ENCODE measurements at regions not wholly inside any gene's neighbourhood (a gene's known extent, or its start where the extent isn't known, plus 50 kb on each side); places are given as distances from the start of the nearest gene placed in this dataset.

DNA sequence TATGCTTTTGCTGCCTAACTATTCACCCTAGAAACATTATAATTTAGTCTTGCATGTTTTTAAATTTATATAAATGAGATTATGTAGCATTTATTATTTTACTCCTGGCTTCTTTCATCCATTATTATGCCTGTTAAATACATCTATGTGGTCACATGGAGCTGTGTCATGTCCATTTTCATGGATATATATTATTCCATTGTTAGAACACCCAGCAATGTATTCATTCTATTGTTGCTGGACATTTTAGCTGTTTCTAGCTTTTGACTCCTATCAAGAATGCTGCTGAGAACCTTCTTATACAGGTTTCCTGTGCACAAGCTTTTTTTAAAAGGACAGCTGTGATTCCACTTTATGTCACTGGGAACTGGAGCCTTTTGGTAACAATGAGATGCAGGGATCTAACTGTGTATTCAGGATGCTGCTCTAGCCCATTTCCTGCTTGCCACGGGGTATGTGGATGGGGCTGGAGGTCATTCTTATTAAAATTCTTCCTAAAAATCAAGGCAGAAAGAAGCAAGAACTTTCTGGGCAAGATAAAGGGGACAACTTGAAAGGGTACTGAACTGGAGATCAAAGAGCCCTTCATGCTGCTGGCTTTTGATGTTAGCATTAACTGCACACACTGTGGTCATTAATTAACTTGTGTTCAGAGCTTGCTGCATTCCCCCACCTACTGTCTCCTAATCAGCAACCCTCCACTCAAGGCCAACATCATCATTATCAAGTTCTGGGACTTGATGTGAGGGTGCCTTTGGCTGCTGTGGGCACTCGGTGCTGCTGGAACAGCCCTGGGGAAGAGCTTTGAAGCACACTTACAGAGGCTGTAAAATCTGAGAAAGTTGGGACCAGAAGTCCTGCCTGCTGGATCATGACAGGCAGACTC lies 96.6 kb upstream of the AKIRIN2 start (continued):
- TF ChIP-seq, protein P1, sequence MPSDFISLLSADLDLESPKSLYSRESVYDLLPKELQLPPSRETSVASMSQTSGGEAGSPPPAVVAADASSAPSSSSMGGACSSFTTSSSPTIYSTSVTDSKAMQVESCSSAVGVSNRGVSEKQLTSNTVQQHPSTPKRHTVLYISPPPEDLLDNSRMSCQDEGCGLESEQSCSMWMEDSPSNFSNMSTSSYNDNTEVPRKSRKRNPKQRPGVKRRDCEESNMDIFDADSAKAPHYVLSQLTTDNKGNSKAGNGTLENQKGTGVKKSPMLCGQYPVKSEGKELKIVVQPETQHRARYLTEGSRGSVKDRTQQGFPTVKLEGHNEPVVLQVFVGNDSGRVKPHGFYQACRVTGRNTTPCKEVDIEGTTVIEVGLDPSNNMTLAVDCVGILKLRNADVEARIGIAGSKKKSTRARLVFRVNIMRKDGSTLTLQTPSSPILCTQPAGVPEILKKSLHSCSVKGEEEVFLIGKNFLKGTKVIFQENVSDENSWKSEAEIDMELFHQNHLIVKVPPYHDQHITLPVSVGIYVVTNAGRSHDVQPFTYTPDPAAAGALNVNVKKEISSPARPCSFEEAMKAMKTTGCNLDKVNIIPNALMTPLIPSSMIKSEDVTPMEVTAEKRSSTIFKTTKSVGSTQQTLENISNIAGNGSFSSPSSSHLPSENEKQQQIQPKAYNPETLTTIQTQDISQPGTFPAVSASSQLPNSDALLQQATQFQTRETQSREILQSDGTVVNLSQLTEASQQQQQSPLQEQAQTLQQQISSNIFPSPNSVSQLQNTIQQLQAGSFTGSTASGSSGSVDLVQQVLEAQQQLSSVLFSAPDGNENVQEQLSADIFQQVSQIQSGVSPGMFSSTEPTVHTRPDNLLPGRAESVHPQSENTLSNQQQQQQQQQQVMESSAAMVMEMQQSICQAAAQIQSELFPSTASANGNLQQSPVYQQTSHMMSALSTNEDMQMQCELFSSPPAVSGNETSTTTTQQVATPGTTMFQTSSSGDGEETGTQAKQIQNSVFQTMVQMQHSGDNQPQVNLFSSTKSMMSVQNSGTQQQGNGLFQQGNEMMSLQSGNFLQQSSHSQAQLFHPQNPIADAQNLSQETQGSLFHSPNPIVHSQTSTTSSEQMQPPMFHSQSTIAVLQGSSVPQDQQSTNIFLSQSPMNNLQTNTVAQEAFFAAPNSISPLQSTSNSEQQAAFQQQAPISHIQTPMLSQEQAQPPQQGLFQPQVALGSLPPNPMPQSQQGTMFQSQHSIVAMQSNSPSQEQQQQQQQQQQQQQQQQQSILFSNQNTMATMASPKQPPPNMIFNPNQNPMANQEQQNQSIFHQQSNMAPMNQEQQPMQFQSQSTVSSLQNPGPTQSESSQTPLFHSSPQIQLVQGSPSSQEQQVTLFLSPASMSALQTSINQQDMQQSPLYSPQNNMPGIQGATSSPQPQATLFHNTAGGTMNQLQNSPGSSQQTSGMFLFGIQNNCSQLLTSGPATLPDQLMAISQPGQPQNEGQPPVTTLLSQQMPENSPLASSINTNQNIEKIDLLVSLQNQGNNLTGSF (CRISPR knock-in tag; IDR thresholded peaks at IDR 0.05): no peak
- TF ChIP-seq SMAD9 (CRISPR knock-in tag; IDR thresholded peaks at IDR 0.05): no peak
- TF ChIP-seq, protein P2, sequence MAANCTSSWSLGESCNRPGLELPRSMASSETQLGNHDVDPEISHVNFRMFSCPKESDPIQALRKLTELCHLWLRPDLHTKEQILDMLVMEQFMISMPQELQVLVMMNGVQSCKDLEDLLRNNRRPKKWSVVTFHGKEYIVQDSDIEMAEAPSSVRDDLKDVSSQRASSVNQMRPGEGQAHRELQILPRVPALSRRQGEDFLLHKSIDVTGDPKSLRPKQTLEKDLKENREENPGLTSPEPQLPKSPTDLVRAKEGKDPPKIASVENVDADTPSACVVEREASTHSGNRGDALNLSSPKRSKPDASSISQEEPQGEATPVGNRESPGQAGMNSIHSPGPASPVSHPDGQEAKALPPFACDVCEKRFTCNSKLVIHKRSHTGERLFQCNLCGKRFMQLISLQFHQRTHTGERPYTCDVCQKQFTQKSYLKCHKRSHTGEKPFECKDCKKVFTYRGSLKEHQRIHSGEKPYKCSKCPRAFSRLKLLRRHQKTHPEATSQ (CRISPR knock-in tag; IDR thresholded peaks at IDR 0.05; ENCODE audit: borderline replicate concordance): peak; percentile 90; the same call in 1 of the 2 replicates
- peak; percentile 99 for TF ChIP-seq TBX3 (IDR thresholded peaks at IDR 0.05; ENCODE audit: borderline replicate concordance)
- TF ChIP-seq, protein P3, sequence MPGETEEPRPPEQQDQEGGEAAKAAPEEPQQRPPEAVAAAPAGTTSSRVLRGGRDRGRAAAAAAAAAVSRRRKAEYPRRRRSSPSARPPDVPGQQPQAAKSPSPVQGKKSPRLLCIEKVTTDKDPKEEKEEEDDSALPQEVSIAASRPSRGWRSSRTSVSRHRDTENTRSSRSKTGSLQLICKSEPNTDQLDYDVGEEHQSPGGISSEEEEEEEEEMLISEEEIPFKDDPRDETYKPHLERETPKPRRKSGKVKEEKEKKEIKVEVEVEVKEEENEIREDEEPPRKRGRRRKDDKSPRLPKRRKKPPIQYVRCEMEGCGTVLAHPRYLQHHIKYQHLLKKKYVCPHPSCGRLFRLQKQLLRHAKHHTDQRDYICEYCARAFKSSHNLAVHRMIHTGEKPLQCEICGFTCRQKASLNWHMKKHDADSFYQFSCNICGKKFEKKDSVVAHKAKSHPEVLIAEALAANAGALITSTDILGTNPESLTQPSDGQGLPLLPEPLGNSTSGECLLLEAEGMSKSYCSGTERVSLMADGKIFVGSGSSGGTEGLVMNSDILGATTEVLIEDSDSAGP (CRISPR knock-in tag; IDR thresholded peaks at IDR 0.05; ENCODE audit: borderline replicate concordance): peak; percentile 62; the same call in 1 of the 2 replicates
- TF ChIP-seq KLF16 (CRISPR knock-in tag; IDR thresholded peaks at IDR 0.05): peak in 1 of 2 experiments; percentile 80; a peak in 2 of 4 replicates
- TF ChIP-seq ZNF232 (CRISPR knock-in tag; IDR thresholded peaks at IDR 0.05; ENCODE audit: borderline replicate concordance): peak; percentile 77; the same call in 1 of the 2 replicates
- TF ChIP-seq POGZ (CRISPR knock-in tag; IDR thresholded peaks at IDR 0.05): peak; percentile 85
- TF ChIP-seq KAT8 (CRISPR knock-in tag; IDR thresholded peaks at IDR 0.05): peak; percentile 70
- TF ChIP-seq, protein P4, sequence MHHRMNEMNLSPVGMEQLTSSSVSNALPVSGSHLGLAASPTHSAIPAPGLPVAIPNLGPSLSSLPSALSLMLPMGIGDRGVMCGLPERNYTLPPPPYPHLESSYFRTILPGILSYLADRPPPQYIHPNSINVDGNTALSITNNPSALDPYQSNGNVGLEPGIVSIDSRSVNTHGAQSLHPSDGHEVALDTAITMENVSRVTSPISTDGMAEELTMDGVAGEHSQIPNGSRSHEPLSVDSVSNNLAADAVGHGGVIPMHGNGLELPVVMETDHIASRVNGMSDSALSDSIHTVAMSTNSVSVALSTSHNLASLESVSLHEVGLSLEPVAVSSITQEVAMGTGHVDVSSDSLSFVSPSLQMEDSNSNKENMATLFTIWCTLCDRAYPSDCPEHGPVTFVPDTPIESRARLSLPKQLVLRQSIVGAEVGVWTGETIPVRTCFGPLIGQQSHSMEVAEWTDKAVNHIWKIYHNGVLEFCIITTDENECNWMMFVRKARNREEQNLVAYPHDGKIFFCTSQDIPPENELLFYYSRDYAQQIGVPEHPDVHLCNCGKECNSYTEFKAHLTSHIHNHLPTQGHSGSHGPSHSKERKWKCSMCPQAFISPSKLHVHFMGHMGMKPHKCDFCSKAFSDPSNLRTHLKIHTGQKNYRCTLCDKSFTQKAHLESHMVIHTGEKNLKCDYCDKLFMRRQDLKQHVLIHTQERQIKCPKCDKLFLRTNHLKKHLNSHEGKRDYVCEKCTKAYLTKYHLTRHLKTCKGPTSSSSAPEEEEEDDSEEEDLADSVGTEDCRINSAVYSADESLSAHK (CRISPR knock-in tag; IDR thresholded peaks at IDR 0.05; ENCODE audit: borderline replicate concordance): no peak
- TF ChIP-seq SRY (CRISPR knock-in tag; IDR thresholded peaks at IDR 0.05): no peak
- TF ChIP-seq ZNF556 (CRISPR knock-in tag; IDR thresholded peaks at IDR 0.05; ENCODE audit: borderline replicate concordance): peak; percentile 58; the same call in 1 of the 2 replicates
- TF ChIP-seq TBP (CRISPR knock-in tag; IDR thresholded peaks at IDR 0.05): no peak
- no peak for TF ChIP-seq RAD51 (IDR thresholded peaks at IDR 0.05; ENCODE audit: borderline replicate concordance)
- TF ChIP-seq RXRA (CRISPR knock-in tag; IDR thresholded peaks at IDR 0.05): peak; percentile 93
- TF ChIP-seq KDM5A (IDR thresholded peaks at IDR 0.05; ENCODE audit: borderline replicate concordance, low read length): no peak; the same call in 1 of the 2 replicates
- peak; percentile 72; the same call in 1 of the 2 replicates for TF ChIP-seq ZNF644 (CRISPR knock-in tag; IDR thresholded peaks at IDR 0.05; ENCODE audit: low read depth)
- no peak for TF ChIP-seq AKAP8 (CRISPR knock-in tag; IDR thresholded peaks at IDR 0.05)
